DOHH2 (cell line): ENCODE measurements at regions not wholly inside any gene's neighbourhood (a gene's known extent, or its start where the extent isn't known, plus 50 kb on each side); places are given as distances from the start of the nearest gene placed in this dataset.

Experiments used
- CTCF ChIP-seq: fragments of 200-600 bp; sonication (generic); IDR thresholded peaks from one replicate; pipeline ENCODE4 v1.5.1; 2014; ENCODE audit warnings: antibody characterized with exemption, mild to moderate bottlenecking, low read depth, low read length; ENCODE audit not compliant: poor library complexity, severe bottlenecking
- EZH2phosphoT487 ChIP-seq: fragments of 200-600 bp; sonication (generic); IDR thresholded peaks from 2 replicates; pipeline ENCODE4 v1.6.1; 2017; ENCODE audit warnings: borderline replicate concordance, mild to moderate bottlenecking, antibody characterized with exemption, low read length, moderate library complexity, mixed read lengths

GRCh38 chr10:22152403-22152802, 65.4 kb downstream of the EBLN1 start:
- no peak for TF ChIP-seq CTCF
- TF ChIP-seq EZH2phosphoT487 = no peak
